Astrocyte of the spinal cord (primary cell): ENCODE measurements at regions not wholly inside any gene's neighbourhood (a gene's known extent, or its start where the extent isn't known, plus 50 kb on each side); places are given as distances from the start of the nearest gene placed in this dataset.

Experiments used
- DNase-seq: peaks from one replicate; pipeline ENCODE4 v3.0.0; 2011; ENCODE audit warnings: low read depth, low spot score
- H3K4me3 ChIP-seq: 2 replicates; pipeline ENCODE4 v1.5.1; 2011; ENCODE audit warnings: low read depth, mild to moderate bottlenecking, low read length, moderate library complexity
- in situ Hi-C: cut with HindIII; loops from 2 replicates; pipeline ENCODE4 v1.10.0; 2017; ENCODE audit warnings: low sequenced_read_pairs
- TF ChIP-seq, protein P1 (sequence below): IDR thresholded peaks from 2 replicates; pipeline ENCODE4 v1.5.1; 2012; ENCODE audit warnings: low read depth, mild to moderate bottlenecking, low read length, inconsistent platforms

- TF ChIP-seq, protein P1, sequence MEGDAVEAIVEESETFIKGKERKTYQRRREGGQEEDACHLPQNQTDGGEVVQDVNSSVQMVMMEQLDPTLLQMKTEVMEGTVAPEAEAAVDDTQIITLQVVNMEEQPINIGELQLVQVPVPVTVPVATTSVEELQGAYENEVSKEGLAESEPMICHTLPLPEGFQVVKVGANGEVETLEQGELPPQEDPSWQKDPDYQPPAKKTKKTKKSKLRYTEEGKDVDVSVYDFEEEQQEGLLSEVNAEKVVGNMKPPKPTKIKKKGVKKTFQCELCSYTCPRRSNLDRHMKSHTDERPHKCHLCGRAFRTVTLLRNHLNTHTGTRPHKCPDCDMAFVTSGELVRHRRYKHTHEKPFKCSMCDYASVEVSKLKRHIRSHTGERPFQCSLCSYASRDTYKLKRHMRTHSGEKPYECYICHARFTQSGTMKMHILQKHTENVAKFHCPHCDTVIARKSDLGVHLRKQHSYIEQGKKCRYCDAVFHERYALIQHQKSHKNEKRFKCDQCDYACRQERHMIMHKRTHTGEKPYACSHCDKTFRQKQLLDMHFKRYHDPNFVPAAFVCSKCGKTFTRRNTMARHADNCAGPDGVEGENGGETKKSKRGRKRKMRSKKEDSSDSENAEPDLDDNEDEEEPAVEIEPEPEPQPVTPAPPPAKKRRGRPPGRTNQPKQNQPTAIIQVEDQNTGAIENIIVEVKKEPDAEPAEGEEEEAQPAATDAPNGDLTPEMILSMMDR, result no peak
- in situ Hi-C loops, result no loop called here
- no peak overlapping the region for H3K4me3 ChIP-seq
- no peak for DNase-seq
These were observed 57.0 kb downstream of the RASL11A start for GRCh38 chr13:27327633-27328032.

- no peak overlapping the region for H3K4me3 ChIP-seq
- in situ Hi-C loops, result no loop called here
- TF ChIP-seq, protein P1, result no peak
- no peak for DNase-seq
These were observed 58.6 kb downstream of the RASL11A start for GRCh38 chr13:27329210-27329609.

GRCh38 chr13:27334774-27335435 lies 64.3 kb downstream of the RASL11A start:
- no peak for DNase-seq
- in situ Hi-C loops, result no loop called here
- TF ChIP-seq, protein P1, result no peak
- no peak overlapping the region for H3K4me3 ChIP-seq

DNA sequence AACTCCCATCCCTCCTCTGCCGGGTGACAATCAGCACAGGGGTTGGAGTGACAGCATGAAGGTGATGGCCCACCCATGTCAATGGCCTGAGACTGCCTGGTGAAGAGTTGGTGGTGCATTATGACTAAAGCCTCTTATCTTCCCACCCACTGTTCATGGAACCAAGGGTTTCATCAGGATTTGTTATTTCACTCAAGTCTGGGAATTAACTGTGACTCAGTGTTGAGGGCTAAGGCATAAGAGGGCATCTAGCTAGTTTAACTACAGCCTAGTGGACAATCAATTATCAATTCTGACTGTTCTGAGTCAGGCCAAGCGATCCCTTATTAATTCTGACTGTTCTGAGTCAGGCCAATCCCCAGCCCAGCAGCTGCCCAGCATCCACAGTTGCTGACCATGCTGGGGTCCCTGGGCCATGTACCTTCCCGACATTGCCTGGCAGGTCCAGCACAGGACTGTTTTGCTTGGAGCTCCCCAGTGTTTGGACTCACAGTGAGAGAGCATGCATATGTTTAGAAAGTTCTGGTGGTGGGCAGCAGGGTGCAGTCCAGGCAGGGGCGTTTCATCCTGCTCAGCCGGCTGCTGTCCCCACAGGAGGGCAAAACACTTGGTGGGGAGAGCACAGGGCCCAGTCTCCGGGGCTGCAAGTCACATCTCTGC lies 65.5 kb downstream of the RASL11A start:
- no peak overlapping the region for H3K4me3 ChIP-seq
- TF ChIP-seq, protein P1, result no peak
- in situ Hi-C loops, result no loop called here
- peak; percentile 36 for DNase-seq

DNA sequence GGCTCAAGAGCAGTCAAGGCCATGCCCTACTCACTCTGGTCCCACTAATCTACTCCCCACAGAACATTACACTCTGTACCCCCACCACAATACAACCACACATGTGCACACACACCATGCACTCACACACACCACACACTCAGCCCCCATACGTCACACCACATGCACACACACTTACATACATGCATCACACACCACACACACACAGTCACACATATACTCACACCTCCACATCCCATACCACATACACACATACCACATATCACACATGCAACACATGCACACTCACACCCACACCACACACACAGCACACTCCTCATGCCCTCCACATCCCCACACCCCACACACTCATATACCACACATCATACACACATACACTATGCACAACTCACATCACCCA lies 67.6 kb downstream of the RASL11A start:
- no peak overlapping the region for H3K4me3 ChIP-seq
- in situ Hi-C loops, result no loop called here
- TF ChIP-seq, protein P1, result no peak
- no peak for DNase-seq

- TF ChIP-seq, protein P1, result peak; percentile 51
These were observed 68.2 kb downstream of the RASL11A start for GRCh38 chr13:27338816-27339215.

More at GRCh38 chr13:27338816-27339215, 68.2 kb downstream of the RASL11A start:
- in situ Hi-C loops, result no loop called here
- H3K4me3 ChIP-seq, result no peak overlapping the region
- no peak for DNase-seq
